SW480 (cell line): ENCODE measurements at regions not wholly inside any gene's neighbourhood (a gene's known extent, or its start where the extent isn't known, plus 50 kb on each side); places are given as distances from the start of the nearest gene placed in this dataset.
"Not testable (repeated sequence)": the region's sequence is repeated elsewhere in the genome, so short reads cannot be mapped to it uniquely, and the experiment has no call there.

Source experiments
- DNase-seq: peaks from one replicate; pipeline ENCODE4 v3.0.0-alpha.2; 2016; ENCODE audit warnings: low spot score

DNA sequence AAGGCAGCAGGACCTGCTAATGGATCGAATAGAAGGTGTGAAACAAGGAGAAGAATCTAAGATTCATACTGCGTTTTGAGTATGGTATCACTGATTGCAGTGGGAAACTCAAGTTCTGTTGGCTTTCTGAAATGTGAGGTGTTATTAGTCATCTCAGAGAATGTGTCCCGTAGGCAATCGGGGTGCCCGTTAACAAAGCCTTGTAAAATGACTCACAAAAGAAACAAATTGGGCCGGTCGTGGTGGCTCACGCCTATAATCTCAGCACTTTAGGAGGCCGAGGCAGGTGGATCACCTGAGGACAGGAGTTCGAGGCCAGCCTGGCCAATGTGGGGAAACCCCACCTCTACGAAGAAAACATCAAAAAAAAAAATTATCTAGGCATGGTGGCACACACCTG lies 118.2 kb upstream of the C7orf33 start:
- DNase-seq = peak; percentile 11

GRCh38 chr7:148473703-148474480 lies 116.7 kb upstream of the C7orf33 start:
- no peak for DNase-seq

GRCh38 chr7:148474481-148475025 lies 116.0 kb upstream of the C7orf33 start:
- no peak for DNase-seq

DNA sequence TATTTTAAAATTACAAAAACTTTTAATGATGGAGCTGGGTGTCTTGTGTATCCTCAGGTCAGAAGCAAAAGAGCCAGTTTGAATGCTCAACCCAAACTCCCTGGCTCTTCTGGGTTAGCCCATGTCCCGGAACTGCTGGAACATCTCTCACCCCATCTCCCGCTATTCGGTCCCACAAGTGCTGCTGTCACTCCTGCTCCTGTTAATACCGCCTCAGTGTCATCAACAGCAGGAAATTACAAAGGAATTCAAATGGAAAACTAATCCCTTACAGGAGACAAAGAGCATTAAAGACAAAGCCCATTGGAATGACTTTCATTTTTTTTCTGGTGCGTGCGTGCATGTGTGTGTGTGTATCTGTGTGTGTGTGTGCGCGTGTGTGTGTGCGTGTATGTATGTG lies 112.0 kb upstream of the C7orf33 start:
- DNase-seq = no peak

GRCh38 chr7:148480479-148481146 lies 110.0 kb upstream of the C7orf33 start:
- no peak for DNase-seq

GRCh38 chr7:148481147-148481526 lies 109.4 kb upstream of the C7orf33 start:
- no peak for DNase-seq

DNA sequence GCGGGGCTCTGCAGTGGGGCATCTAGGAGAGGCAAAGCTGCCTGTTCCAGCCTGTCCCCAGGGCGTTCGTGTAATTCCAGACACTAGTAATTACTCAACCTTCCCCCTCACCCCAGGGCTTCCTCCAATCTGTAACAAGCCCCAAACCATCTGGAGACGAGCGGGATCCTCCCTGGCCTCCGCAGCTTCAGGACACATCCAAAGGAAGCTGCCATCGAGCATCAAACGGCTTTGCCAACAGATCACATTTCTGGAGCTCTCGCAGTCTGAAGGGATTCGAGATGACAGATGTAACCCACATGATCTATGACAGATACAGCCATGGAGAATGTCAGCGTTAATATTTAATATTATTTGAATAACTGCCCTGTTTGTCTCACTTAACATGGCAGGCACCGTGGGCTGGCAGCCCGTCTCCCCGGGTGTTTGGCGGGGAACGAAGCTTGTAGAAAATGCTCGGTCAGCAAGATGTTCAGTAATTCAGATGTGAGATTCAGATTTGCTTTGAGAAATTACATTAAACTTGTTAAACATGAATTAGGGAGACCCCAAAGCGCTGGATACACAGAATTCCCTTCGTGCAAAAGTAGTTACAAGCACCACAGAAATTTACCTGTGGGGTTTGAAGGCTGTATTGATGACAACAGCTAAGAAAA lies 108.5 kb upstream of the C7orf33 start:
- DNase-seq = no peak

- no peak for DNase-seq
Observed at GRCh38 chr7:148483515-148484308, 106.9 kb upstream of the C7orf33 start.

DNA sequence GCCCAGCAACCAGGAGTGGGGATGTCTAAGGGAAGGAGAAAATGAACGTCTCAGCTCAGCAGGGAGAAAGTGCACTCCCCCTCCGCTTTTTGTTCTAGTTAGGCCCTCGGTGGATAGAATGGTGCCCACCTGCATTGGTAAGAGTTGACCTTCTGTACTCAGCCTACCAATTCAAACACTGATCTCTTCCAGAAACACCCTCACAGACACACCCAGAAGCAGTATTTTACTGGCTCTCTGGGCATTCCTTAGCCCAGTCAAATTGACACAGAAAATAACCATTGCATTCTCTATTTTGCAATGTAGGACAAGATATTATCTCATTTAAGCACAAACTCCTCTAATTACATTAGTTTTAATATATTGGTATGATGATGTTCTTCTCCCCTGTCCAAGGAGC lies 106.1 kb upstream of the C7orf33 start:
- DNase-seq = no peak

DNA sequence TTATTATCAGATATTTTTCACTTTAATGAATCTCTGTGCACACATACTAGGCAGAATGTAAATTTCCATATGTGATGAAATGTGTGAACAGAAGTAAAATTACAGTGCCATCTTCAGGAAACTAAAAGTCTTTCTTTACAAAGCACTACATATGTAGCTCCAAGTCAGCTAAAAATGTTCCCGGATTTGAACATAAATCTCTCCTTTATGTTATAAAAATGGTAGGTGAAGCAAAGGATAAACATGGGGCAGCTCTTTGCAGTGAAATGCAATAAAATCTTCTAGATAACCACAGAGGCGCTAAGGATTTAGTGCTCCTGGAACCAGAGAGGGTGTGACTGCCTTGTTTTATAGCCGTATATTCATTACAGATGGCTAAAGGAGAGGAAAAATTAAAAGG lies 104.9 kb upstream of the C7orf33 start:
- no peak for DNase-seq

DNA sequence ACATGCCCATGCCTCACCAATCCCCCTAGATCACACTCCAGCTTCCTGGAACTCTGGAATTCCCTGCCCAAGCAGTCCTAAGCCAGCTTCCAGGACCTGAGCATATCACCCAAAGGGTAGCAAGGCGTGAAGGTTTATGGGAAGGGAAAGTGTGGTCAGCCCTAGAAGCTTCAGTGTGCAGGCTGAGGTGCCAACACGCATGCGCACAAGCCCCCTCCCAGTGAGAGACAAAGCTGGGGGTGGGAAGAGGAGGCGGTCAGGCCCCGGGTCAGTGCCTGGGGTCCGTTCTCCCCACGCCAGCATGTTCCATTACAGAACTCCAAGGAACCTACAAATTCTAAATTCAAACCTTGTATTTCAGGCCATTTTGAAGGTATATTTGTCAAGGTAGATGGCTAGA lies 103.6 kb upstream of the C7orf33 start:
- no peak for DNase-seq

DNA sequence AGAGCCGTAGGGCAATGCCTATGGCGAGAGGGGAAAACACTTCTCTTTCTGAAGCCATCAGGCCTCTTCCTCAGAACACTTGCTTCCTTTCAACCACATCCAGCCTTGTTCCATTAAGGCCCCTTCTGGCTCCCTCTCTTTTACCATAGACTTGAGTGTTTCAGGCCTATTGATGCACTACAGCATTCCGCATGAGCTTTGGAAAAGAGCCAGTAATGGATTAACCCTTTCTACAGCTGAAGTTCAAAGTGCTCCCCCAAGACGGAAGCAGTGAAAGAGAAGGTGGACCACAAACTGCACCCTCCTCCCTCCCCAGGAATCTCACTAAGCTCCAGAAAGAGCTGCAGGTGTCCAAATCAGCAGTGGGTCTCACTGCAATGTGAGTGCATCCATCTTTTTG lies 102.7 kb upstream of the C7orf33 start:
- DNase-seq = no peak

DNA sequence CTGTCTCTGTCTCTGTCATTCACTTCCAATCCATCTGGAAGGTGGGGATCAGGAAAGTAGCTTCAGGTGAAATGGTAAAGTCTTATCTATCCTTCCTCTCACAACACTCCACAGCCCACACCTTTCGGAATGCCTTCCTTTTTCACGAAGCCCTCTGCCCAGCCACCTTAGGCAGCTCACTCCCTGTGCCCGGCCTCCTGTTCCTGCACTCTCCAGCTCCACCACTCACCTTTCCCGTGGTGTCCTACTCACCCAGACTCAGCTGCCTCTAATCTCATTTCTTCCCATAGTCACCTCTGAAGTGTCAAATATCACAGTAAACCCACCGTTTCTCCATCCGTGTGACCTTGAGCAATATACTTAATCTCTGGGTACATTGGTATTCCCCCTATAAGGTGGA lies 100.9 kb upstream of the C7orf33 start:
- DNase-seq = no peak

- no peak for DNase-seq
Observed at GRCh38 chr7:148492157-148492860, 98.3 kb upstream of the C7orf33 start.

DNA sequence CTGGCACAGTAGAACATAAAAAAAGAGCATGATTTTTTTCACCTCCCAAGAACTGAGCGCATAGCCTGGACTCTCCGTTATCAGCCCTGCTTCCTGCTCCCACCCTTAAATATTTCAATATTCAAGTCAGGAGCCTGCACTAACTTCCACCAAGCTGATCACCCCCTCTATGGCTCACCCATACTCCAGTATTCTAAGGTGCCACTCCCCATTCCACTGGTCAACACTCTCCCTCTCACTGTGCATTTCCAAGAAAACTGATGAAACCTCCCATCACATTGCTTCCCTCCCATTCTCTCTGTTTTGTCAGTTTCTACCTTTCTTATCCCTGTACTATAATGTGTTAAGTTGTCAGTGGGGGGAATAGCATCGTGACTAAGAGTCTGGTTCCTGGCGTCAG lies 95.0 kb upstream of the C7orf33 start:
- no peak for DNase-seq

- DNase-seq = no peak
Observed at GRCh38 chr7:148500978-148501377, 89.6 kb upstream of the C7orf33 start.

DNA sequence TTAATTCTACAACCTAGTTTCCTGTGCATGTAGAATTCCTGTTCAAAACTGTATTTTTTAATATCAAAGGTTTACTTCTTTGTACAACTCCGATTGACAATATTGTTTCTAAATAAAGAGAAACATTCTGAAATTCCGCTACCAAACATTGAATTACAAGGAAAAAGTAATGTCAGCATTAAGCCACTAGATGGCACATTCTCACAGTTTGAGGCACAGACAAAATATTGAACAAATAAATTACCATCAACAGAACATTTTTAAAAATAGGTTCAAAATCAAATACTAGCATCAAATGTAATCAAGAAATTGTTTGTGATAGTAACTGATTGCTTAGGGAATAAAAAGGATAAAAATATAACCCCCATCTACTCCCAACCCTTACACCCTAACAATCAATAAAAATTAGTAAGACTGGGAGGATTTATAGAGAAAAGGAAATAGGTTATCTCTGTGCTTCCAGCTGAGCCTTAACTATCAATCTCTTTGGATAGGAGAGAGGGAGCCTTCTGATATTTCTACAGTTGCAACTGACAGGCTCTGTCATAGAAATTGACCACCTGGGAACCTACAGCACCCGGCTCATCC lies 86.6 kb upstream of the C7orf33 start:
- peak; percentile 31 for DNase-seq

DNA sequence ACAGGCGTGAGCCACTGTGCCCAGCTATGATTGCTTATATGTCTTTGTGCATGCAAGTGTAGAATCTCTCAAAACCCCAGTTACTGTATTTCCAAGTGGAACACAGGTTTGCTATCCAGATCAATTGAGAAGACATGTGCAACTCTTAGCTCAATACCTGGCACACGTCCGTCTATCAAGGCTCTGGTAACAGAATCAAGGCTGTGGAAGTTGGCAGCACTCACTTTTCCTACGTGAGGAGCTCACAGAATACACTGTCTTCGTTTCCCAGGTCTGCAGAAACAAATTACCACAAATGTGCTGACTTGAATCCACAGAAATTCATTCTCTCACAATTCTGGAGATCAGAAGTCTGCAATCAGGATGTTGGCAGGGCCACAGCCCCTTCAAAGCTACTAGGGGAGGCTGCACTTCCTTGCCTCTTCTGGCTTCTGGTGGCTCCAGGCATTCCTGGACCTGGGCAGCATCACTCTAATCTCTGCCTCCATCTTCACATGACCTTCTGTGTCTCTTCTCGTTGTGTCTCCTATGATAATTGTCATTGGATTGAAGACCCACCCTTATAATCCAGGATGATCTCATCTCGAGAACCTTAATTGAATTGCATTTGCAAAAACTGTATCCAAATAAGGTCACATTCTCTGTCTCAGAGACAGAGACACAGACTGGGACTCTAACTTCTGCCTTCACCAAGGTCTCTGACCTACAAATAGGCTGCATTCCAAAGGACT lies 84.8 kb upstream of the C7orf33 start:
- DNase-seq = no peak

DNA sequence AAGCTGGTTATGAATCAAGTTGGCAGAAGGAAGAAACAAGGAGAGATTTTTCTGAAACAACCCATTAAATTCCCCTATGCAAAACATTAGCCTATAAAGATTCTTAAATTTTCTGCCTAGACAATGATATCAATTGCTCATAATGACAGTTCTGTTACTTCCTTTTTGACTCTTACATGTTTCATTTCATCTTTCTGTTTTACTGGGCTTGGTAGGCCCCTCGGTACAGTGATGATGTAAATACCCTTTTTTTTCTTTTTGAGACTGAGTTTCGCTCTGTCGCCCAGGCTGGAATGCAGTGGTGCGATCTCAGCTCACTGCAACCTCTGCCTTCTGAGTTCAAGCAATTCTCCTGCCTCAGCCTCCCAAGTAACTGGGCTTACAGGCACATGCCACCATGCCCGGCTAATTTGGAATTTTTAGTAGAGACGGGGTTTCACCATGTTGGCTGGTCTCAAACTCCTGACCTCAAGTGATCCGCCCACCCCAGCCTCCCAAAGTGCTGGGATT lies 83.4 kb upstream of the C7orf33 start:
- DNase-seq = not testable (repeated sequence)

DNA sequence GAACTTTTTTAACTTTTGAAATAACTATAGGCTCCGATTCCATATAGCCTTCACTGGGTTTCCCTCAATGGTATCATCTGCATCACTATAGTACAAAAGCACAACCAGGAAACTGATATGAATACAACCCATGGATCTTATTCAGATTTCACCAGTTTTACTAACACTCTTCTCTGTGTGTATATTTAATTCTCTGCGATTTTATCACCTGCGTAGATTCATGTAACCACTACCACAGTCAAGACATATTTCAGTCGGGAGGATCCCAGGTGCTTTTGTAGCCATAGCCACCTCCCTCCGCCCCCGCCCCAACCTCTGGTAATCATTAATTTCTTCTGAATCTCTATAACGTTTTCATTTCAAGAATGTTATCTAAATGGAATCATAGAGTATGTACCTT lies 82.8 kb upstream of the C7orf33 start:
- DNase-seq = no peak
